AG09319 (cell line): ENCODE measurements at regions not wholly inside any gene's neighbourhood (a gene's known extent, or its start where the extent isn't known, plus 50 kb on each side); places are given as distances from the start of the nearest gene placed in this dataset.

ENCODE experiments used
- DNase-seq: peaks from one replicate; pipeline ENCODE4 v3.0.0-alpha.2; 2010; ENCODE audit warnings: low read depth; ENCODE audit errors: extremely low read depth
- CTCF ChIP-seq: IDR thresholded peaks from 2 replicates; pipeline ENCODE4 v1.5.1; 2011; ENCODE audit warnings: low read depth, mild to moderate bottlenecking, inconsistent platforms, low read length, moderate library complexity

- TF ChIP-seq CTCF: no peak
- no peak for DNase-seq
These were observed 349.9 kb upstream of the SLC35B3 start for GRCh38 chr6:8785223-8785622.

DNA sequence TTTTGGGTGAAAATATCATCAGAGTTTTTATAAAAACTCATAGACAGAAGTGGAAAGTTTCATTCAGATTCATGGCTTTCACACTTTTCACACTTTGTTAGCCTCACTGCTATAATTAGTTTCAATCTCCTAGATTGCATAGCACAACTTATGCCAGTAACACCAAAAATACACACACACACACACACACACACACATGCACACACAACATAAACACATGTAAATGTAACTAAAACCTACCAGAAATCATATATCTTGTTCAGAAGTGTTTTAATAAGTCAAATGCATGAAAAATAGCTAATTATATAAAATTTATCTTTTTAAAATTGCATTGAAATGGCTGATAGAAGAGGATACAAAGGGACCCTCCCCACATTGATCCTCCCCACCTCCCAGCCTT lies 347.8 kb upstream of the SLC35B3 start:
- no peak for DNase-seq
- TF ChIP-seq CTCF: no peak

DNA sequence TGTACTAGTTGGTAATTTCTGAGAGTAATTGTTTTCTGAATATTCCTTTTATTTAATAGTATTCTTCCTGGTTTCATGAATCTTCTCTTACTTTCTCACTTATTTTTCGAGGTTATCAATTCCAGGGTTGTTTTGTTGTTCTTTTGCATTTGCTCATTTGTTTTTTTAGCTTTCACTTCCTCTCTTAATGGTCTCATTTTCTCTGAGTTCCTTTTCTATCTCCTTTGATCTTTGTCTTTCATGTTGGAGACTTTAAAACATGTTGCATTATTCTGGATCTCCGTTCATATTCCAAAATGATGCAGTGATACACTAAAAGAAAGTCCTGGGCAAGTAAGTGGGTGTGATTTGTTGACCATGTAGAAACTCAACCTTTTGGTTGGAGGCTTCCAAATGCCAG lies 345.3 kb upstream of the SLC35B3 start:
- TF ChIP-seq CTCF: no peak
- DNase-seq: no peak

DNA sequence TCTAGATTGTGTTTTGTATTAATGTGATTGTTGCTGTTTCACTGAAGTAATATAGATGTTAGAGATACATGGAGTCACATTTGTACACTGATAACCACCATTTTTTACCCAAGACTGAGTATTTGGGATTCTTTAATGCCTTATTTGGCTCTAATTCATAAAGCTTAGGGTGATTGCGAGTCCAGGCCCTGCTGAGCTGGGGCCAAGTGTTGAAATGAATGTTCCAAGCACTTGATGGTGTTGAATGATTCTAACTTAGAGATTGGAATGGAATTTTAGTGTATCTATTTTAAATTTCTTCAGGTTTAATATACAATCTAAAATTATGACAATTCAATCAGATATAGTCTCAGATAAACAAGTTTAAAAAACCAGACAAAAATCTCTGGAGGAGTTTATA lies 329.4 kb upstream of the SLC35B3 start:
- no peak for DNase-seq
- TF ChIP-seq CTCF: no peak

DNA sequence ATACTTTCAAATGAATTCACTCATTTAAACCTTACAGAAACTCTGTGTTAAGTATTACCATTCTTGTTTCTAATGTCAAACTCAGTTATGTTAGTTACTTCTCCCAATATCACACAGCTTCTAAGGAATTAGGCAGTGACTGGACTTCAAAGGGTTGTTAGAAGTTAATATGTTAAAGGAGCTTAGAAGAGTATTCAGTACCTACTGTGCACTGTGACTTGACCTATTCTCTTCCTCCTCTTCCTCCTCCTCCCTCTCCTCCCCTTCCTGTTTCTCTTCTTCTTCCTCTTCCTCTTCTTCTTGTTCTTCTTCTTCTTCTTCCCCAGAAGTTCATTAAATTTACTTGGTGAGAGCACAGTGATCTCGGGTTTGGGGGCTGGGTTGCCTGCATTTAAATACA lies 325.6 kb upstream of the SLC35B3 start:
- DNase-seq: no peak
- no peak for TF ChIP-seq CTCF

DNA sequence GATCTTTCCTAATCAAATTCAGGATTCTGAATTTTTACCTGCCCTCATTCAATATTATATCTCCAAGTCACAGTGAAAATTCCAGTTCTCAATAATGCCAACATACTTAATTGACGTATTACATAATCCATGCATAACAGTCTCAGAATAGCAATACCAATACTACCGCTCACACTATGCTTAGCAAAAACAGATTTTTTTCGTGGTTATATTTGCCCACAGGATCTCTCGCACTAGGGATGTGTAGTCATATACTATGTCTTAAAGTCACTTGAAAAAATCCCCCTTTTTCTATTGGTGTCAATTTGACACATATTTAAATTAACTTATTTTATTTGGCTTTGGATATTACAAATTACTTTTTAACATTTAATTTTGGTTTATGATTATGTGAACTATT lies 323.1 kb upstream of the SLC35B3 start:
- TF ChIP-seq CTCF: no peak
- no peak for DNase-seq

DNA sequence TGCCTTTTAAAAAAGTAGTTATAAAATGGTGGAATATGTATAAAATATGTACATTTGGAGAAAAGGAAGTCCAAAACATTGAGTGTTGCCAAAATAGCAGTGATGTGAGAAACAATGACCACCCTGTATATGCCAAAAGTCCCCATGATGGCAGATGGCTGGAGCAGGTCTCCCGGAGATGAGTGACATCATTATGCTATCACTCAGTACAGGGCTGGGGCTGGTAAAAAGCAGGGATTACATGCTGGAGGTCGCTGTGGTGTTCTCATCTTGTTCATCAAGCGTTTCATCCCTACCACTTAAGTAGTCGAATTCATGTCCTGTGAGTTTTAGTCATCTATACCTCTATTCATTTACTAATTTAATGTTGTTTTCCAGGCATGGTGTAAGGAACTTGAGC lies 315.3 kb upstream of the SLC35B3 start:
- TF ChIP-seq CTCF: no peak
- no peak for DNase-seq
